GM10248 (cell line): ENCODE measurements at regions not wholly inside any gene's neighbourhood (a gene's known extent, or its start where the extent isn't known, plus 50 kb on each side); places are given as distances from the start of the nearest gene placed in this dataset.

Source experiments
- CTCF ChIA-PET: fragments of 300-600 bp; sonication (Branson Sonifier 250); formaldehyde crosslinking; extraction: SDS; loops from one replicate; lab custom pipeline; 2021; ENCODE audit warnings: antibody characterized with exemption; lab: Yijun Ruan, JAX
- POLR2A ChIA-PET: fragments of 350-650 bp; sonication (Branson Sonifier 250); formaldehyde crosslinking; extraction: SDS; loops from one replicate; lab custom pipeline; 2020; ENCODE audit warnings: antibody characterized with exemption; lab: Yijun Ruan, JAX
- DNase-seq: peaks from one replicate; pipeline ENCODE4 v3.0.0; 2012; ENCODE audit errors: extremely low spot score
- CTCF ChIP-seq: IDR thresholded peaks from 2 replicates; pipeline ENCODE4 v1.5.1; 2012; ENCODE audit warnings: mild to moderate bottlenecking, low read depth; ENCODE audit errors: extremely low read depth, missing control alignments, control extremely low read depth

- no peak for DNase-seq
- POLR2A ChIA-PET: no interaction called here
- CTCF ChIA-PET: no interaction called here
- TF ChIP-seq CTCF: no peak
These were observed 225.8 kb downstream of the GABRG1 start for GRCh38 chr4:45897946-45898585.

GRCh38 chr4:45883421-45883820 lies 240.4 kb downstream of the GABRG1 start:
- CTCF ChIA-PET: no interaction called here
- POLR2A ChIA-PET: no interaction called here
- TF ChIP-seq CTCF: no peak

GRCh38 chr4:45876235-45876890 lies 247.5 kb downstream of the GABRG1 start:
- DNase-seq: no peak
- POLR2A ChIA-PET: no interaction called here
- CTCF ChIA-PET: no interaction called here
- TF ChIP-seq CTCF: no peak

More at GRCh38 chr4:45883421-45883820, 240.4 kb downstream of the GABRG1 start:
- no peak for DNase-seq

- ChIA-PET CTCF (interaction anchor here (1.1 to 1.7 kb wide), 3 partner anchors 11 to 53 kb away, joined by 3 to 4 read pairs (median 4); no protein-coding TSS in a partner anchor), POLR2A (no interaction called here)
- TF ChIP-seq CTCF: no peak
- no peak for DNase-seq
These were observed 254.7 kb downstream of the GABRG1 start for GRCh38 chr4:45869184-45869583.

GRCh38 chr4:45865781-45866180 lies 258.1 kb downstream of the GABRG1 start:
- no peak for DNase-seq
- CTCF ChIA-PET: no interaction called here
- no peak for TF ChIP-seq CTCF
- POLR2A ChIA-PET: no interaction called here

- POLR2A ChIA-PET: no interaction called here
- no peak for TF ChIP-seq CTCF
- CTCF ChIA-PET: no interaction called here
- DNase-seq: no peak
These were observed 268.0 kb downstream of the GABRG1 start for GRCh38 chr4:45855857-45856256.
